HCT116 (cell line): ENCODE measurements at regions not wholly inside any gene's neighbourhood (a gene's known extent, or its start where the extent isn't known, plus 50 kb on each side); places are given as distances from the start of the nearest gene placed in this dataset.

Source experiments
- CBX3 ChIP-seq: IDR thresholded peaks from 2 replicates; pipeline ENCODE4 v1.6.1; 2012; ENCODE audit warnings: low read depth
- EZH2 ChIP-seq: fragments of 200-600 bp; sonication (generic); IDR thresholded peaks from 2 replicates; pipeline ENCODE4 v1.6.1; 2017; ENCODE audit warnings: antibody characterized with exemption, mixed run types
- EZH2phosphoT487 ChIP-seq: fragments of 200-600 bp; IDR thresholded peaks from 2 replicates; pipeline ENCODE4 v1.6.1; 2018; ENCODE audit warnings: antibody characterized with exemption, borderline replicate concordance
- POLR2A ChIP-seq: IDR thresholded peaks from 2 replicates; pipeline ENCODE4 v1.7.0; 2011; ENCODE audit warnings: borderline replicate concordance; ENCODE audit not compliant: insufficient read depth, insufficient read length; ENCODE audit errors: extremely low read depth
- RAD21 ChIP-seq: IDR thresholded peaks from 2 replicates; pipeline ENCODE4 v1.6.1; 2012; ENCODE audit warnings: low read depth, mild to moderate bottlenecking
- TF ChIP-seq, protein P1 (sequence below), 3 experiments: fragments of 200-600 bp in 1 of 3; sonication (generic) in 1 of 3; IDR thresholded peaks in 2 of 3; conservative IDR thresholded peaks in 1 of 3; 2 replicates each; pipeline ENCODE4 v1.5.1; 2012 to 2017; ENCODE audit warnings: low read depth in 2 of 3, low read length in 2 of 3, antibody characterized with exemption in 1 of 3, borderline replicate concordance in 1 of 3, control low read depth in 1 of 3, mild to moderate bottlenecking in 1 of 3, mixed read lengths in 1 of 3, mixed run types in 1 of 3, moderate library complexity in 1 of 3; ENCODE audit not compliant: insufficient read depth in 1 of 3

DNA sequence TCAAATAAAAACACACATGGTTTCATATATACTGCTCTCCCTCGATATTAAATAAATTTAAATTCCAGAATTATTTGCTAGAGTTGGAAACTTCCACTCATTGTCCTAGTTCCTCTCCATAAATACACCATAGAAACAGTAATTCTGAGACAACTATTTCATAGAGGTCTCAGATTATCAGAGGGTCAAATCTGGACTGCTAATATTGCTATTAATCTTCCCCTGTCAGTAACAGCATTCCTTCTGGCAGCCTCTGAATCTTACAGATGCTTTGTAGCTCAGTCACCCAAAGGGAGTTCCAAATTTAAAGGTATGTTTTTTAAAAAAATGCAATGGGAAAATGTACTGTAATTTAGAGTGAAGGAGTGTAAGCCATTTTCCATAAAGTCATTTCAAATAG, 428.8 kb downstream of the PYDC2 start:
- no peak for TF ChIP-seq RAD21
- TF ChIP-seq EZH2phosphoT487 = no peak
- TF ChIP-seq, protein P1, sequence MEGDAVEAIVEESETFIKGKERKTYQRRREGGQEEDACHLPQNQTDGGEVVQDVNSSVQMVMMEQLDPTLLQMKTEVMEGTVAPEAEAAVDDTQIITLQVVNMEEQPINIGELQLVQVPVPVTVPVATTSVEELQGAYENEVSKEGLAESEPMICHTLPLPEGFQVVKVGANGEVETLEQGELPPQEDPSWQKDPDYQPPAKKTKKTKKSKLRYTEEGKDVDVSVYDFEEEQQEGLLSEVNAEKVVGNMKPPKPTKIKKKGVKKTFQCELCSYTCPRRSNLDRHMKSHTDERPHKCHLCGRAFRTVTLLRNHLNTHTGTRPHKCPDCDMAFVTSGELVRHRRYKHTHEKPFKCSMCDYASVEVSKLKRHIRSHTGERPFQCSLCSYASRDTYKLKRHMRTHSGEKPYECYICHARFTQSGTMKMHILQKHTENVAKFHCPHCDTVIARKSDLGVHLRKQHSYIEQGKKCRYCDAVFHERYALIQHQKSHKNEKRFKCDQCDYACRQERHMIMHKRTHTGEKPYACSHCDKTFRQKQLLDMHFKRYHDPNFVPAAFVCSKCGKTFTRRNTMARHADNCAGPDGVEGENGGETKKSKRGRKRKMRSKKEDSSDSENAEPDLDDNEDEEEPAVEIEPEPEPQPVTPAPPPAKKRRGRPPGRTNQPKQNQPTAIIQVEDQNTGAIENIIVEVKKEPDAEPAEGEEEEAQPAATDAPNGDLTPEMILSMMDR (IDR thresholded peaks at IDR 0.05 in 2 of 3, conservative IDR thresholded peaks at IDR 0.05 in 1 of 3; ENCODE audit: borderline replicate concordance in 1 of 3, insufficient read depth in 1 of 3, low read depth in 2 of 3, low read length in 2 of 3) = no peak
- TF ChIP-seq EZH2 = no peak
- TF ChIP-seq CBX3 = no peak
- TF ChIP-seq POLR2A = no peak
